ENCODE measurements at regions not wholly inside any gene's neighbourhood (a gene's known extent, or its start where the extent isn't known, plus 50 kb on each side); places are given as distances from the start of the nearest gene placed in this dataset.

DNA sequence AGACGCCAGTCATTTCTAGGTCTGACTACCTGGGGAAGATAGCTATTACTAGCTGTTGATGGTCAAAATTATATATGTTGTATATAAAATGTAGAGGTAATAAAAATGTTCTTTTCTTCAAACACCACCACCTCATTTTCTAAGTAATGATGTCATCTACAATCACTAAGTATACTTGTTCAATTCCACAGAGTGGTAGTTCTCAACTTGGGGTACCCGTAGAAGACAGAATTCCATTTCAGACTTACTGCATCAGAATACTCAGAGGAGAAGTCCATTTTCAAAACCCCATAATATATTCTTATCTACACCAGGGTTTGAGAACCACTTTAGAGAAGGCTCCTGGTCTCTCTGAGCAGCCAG lies 191.9 kb downstream of the PTN start:
- H3K4me1 ChIP-seq (replicated peaks; ENCODE audit: insufficient read depth) = no peaks in the 10 kb centered on the region
- ChIA-PET POLR2A (ENCODE audit: unreplicated experiment) (no interaction called here), CTCF (no interaction called here)
- no peaks in the 10 kb centered on the region for H3K9me2 ChIP-seq (ENCODE audit: insufficient read depth)
- no peaks in the 10 kb centered on the region for H4K20me1 ChIP-seq (ENCODE audit: insufficient read depth)
- BruUV-seq (replicated peaks) = no TSS peak
- TF ChIP-seq, protein P1, sequence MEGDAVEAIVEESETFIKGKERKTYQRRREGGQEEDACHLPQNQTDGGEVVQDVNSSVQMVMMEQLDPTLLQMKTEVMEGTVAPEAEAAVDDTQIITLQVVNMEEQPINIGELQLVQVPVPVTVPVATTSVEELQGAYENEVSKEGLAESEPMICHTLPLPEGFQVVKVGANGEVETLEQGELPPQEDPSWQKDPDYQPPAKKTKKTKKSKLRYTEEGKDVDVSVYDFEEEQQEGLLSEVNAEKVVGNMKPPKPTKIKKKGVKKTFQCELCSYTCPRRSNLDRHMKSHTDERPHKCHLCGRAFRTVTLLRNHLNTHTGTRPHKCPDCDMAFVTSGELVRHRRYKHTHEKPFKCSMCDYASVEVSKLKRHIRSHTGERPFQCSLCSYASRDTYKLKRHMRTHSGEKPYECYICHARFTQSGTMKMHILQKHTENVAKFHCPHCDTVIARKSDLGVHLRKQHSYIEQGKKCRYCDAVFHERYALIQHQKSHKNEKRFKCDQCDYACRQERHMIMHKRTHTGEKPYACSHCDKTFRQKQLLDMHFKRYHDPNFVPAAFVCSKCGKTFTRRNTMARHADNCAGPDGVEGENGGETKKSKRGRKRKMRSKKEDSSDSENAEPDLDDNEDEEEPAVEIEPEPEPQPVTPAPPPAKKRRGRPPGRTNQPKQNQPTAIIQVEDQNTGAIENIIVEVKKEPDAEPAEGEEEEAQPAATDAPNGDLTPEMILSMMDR (conservative IDR thresholded peaks at IDR 0.05) = no peak
- TF ChIP-seq EZH2 (IDR thresholded peaks at IDR 0.05; ENCODE audit: low read depth) = no peak
- H2AFZ ChIP-seq = no peak overlapping the region
- DNase-seq = no peak
- intact Hi-C loops (cut with micrococcal nuclease; ENCODE audit: unreplicated experiment) = no loop called here
- no peaks in the 10 kb centered on the region for H3K36me3 ChIP-seq (ENCODE audit: low read depth)
- no peaks in the 10 kb centered on the region for H3K79me2 ChIP-seq (ENCODE audit: low read depth)
- no peak overlapping the region for H3K4me3 ChIP-seq
- H3K27ac ChIP-seq = no peak overlapping the region
- H3F3A ChIP-seq (ENCODE audit: insufficient read depth, low read depth) = no peaks in the 10 kb centered on the region
- H3K9me3 ChIP-seq (ENCODE audit: insufficient read depth, low read depth) = no peaks in the 10 kb centered on the region
- H3K27me3 ChIP-seq (ENCODE audit: insufficient read depth, low read depth) = no peaks in the 10 kb centered on the region
- no peak overlapping the region for H3K4me2 ChIP-seq

DNA sequence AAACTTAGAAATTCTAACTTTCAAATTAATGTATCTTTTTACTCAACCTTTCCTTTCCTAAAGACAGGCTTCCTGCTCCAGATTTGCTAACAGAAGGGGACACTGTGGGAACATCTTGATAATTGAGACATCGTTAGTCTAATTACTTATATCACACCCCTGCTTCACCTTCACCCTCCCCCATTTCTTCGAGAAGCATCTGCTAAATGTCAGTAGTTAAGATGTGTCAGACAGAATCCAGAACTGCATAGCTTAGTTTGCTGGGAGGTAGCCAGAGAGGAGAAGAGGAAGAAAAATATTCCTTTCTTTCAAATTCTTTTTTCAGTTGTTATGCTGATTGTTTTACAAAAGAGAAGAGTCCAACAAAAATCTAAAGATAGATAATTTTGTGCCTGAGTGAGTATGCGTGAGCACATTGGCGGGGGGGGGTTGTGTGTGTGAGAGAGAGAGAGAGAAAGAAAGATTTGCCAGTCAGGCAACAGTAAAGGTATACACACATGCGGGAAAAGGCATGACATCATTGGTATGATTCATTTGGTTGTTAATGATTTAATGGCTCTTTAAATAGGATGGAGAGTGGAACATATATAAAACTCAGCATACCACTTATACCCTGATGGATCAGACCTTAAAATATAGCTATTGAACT lies 192.4 kb downstream of the PTN start:
- Histone ChIP-seq H3K4me2 (no peak overlapping the region), H4K20me1 (ENCODE audit: insufficient read depth) (no peaks in the 10 kb centered on the region), H3K36me3 (ENCODE audit: low read depth) (no peaks in the 10 kb centered on the region), H3K27ac (no peak overlapping the region), H3K9me3 (ENCODE audit: insufficient read depth, low read depth) (no peaks in the 10 kb centered on the region), H3K9me2 (ENCODE audit: insufficient read depth) (no peaks in the 10 kb centered on the region), H3K4me1 (replicated peaks; ENCODE audit: insufficient read depth) (no peaks in the 10 kb centered on the region), H3K79me2 (ENCODE audit: low read depth) (no peaks in the 10 kb centered on the region), H3K4me3 (no peak overlapping the region), H3K27me3 (ENCODE audit: insufficient read depth, low read depth) (no peaks in the 10 kb centered on the region), H2AFZ (no peak overlapping the region), H3F3A (ENCODE audit: insufficient read depth, low read depth) (no peaks in the 10 kb centered on the region)
- no peak for DNase-seq
- ChIA-PET POLR2A (ENCODE audit: unreplicated experiment) (no interaction called here), CTCF (no interaction called here)
- TF ChIP-seq, protein P1 (conservative IDR thresholded peaks at IDR 0.05) = no peak
- no peak for TF ChIP-seq EZH2 (IDR thresholded peaks at IDR 0.05; ENCODE audit: low read depth)
- intact Hi-C loops (cut with micrococcal nuclease; ENCODE audit: unreplicated experiment) = no loop called here
- BruUV-seq (replicated peaks) = no TSS peak

DNA sequence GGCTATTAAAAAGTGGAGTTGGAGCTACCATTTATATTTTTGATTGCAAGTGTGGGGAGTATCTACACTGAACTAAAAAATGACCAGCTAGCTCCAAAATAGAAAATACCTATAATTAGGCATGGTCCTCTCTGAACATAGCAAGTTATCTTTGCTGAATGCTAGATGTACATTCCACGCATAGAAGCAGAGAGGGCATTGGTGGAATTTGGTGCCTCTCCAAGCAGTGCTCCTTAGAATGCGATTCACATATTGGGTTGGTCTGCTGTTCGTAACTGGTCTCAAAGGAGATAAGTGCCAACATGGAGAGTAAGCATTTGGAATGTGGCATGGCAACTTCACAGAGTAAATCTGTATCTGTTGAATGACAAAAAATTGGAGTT lies 196.2 kb downstream of the PTN start:
- no peak overlapping the region for H3K4me3 ChIP-seq
- H3K36me3 ChIP-seq (ENCODE audit: low read depth) = no peaks in the 10 kb centered on the region
- ChIA-PET CTCF (no interaction called here), POLR2A (ENCODE audit: unreplicated experiment) (no interaction called here)
- H3F3A ChIP-seq (ENCODE audit: insufficient read depth, low read depth) = no peaks in the 10 kb centered on the region
- intact Hi-C loops (cut with micrococcal nuclease; ENCODE audit: unreplicated experiment) = no loop called here
- TF ChIP-seq, protein P1 (conservative IDR thresholded peaks at IDR 0.05) = no peak
- TF ChIP-seq EZH2 (IDR thresholded peaks at IDR 0.05; ENCODE audit: low read depth) = no peak
- no peaks in the 10 kb centered on the region for H3K9me3 ChIP-seq (ENCODE audit: insufficient read depth, low read depth)
- no peaks in the 10 kb centered on the region for H3K27me3 ChIP-seq (ENCODE audit: insufficient read depth, low read depth)
- H3K79me2 ChIP-seq (ENCODE audit: low read depth) = no peaks in the 10 kb centered on the region
- no peaks in the 10 kb centered on the region for H3K4me1 ChIP-seq (replicated peaks; ENCODE audit: insufficient read depth)
- no peak overlapping the region for H3K4me2 ChIP-seq
- H3K27ac ChIP-seq = no peak overlapping the region
- H4K20me1 ChIP-seq (ENCODE audit: insufficient read depth) = no peaks in the 10 kb centered on the region
- no peak overlapping the region for H2AFZ ChIP-seq
- H3K9me2 ChIP-seq (ENCODE audit: insufficient read depth) = no peaks in the 10 kb centered on the region
- no TSS peak for BruUV-seq (replicated peaks)
- DNase-seq = no peak
